CD4-positive, alpha-beta T cell treated with Interleukin-12 subunit alpha and Interleukin-12 subunit beta, for 1 hour (primary cell): ENCODE measurements at regions not wholly inside any gene's neighbourhood (a gene's known extent, or its start where the extent isn't known, plus 50 kb on each side); places are given as distances from the start of the nearest gene placed in this dataset.

Experiments
- DNase-seq: peaks from one replicate; pipeline ENCODE4 v3.0.0-alpha.2; 2020

DNA sequence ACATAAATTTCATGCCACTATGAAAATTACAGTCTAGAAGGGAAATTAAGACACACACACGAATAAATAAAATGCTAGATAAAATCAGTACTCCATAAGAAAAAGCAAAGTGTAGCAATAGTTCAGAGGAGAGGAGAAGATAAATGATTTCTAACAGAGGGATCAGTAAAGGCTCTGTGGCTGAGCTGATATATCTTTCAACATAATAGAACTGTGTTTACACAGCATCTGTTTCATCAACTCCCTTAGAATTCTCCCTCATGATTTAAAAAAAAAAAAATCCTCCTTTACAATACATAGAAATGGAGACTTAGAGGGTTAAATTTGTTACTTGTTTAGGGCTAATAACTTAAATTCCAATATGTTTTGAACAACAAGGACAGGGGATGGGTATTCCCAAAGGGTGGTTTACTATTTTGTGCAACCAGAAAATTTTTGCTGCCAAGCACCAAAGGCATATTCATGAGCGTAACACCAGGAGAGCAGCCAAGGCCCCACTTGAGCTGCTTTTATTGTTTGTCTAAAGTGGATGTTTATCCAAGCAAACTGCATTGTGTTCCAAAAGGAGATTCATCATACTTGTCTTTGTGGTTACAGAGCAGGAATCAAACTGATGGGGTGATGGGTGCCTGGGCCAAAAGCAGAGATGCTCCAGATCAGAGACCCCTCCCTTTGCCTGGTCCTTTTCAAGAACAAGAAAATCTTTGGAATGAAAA is 162.7 kb downstream of the BMP4 start:
- no peak for DNase-seq

DNA sequence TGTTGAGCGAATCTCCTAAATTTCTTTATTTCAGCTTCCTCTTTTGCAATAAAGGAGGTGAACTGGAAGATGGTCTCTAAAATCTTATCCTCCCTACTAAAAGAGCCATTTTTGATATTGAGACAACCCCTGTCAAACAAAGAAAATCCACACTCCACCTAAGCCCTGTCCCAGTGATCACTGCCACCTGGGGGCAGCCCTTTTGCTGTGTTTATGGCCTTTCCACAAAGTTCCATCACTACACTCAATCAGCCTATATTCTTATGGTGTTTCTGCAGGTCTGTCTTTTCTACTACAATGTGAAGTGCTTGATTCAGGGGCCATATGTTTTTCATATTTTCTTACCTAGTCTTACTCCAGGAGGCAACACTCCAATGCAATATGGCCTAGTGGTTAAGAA is 163.7 kb downstream of the BMP4 start:
- DNase-seq: no peak

DNA sequence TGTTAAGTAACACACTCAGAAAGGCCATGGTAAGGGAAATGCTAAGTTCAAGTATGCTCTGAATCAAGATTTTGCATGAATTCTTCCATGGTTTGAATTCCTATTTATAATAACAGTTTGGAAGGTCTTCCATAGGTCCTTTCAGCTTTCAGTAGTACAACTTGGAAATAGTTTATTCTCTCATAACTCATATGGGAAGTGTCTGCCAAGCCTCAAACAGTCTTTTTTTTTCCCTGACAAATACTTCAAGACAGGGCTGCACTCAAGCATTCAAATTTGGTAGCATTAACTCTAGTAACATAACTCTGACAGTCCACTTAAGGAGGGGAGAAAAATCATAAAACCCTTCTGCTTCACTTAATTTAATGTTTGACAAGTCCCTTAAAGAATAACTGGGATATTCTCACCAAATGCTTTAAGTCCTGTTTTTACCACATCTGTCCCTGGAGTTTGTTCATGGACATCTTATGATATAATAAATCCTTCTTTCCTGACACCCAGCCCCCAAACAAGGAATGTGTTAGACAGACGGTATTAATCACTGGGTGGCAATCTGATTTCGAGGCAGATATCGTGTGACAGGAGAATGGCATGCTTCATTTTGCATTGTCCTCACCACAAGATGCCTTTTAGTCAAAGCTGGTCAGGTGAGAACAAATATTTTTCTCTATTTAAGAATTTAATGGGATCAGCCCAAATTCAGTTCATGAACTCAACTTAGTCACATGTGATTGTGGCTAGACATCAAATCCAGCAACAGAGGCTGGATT is 165.7 kb downstream of the BMP4 start:
- no peak for DNase-seq

DNA sequence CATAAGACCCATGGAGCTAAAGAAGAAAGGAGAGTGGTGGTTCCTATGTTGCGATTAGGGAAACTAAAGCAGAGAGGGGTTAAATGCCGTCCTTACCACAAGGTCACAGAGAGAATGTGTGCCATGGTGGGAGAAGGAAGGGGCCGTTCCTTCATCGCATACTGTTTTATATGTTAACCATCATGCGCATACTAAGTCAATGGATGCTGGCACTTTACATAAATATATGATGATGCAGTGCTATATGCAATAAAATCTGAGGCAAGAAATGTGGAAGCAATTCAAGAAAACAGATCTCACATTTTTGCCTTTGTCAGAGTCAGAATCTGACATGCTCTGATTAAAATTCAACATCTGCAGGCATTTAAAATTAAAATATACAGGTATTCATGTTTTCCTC is 168.1 kb downstream of the BMP4 start:
- no peak for DNase-seq

DNA sequence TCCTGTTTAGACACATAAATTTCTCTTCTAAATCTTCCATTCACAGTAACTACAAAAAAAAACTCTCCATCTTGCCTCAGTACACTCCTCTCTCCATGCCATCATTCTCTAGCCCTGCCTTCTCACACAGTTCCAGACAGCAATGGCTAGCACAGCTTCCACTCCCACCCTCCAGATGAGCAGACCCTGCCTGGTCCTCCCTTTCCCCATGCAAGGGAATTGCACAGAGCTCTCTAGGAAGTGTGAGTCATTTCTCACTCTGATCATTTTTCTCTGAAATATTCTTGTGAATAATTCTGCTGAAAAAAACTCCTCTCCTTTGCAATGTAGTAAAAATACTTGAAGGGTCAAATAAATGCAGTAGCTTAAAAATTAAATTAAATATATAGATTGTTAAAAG is 170.6 kb downstream of the BMP4 start:
- DNase-seq: no peak

DNA sequence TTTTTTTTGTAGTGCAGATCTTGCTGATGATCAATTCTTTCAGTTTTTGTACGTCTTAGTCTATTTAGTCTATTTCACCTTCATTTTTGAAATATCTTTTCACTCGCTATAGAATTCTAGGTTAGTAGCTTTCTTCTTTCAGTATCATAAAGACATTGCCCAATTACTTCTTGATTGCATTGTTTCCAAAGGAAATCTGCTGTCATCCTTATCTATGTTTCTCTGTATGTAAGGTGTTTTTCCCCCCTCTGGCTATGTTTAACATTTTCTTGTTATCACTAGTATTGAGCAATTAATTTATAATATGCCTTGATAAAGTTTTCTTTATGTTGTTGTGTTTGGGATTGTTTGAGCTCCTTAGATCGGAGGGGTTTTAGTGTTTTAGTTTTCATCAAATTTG is 171.9 kb downstream of the BMP4 start:
- DNase-seq: no peak

- no peak for DNase-seq
Observed at GRCh38 chr14:53783256-53783655, 173.4 kb downstream of the BMP4 start.

- no peak for DNase-seq
Observed at GRCh38 chr14:53780051-53780555, 176.5 kb downstream of the BMP4 start.

DNA sequence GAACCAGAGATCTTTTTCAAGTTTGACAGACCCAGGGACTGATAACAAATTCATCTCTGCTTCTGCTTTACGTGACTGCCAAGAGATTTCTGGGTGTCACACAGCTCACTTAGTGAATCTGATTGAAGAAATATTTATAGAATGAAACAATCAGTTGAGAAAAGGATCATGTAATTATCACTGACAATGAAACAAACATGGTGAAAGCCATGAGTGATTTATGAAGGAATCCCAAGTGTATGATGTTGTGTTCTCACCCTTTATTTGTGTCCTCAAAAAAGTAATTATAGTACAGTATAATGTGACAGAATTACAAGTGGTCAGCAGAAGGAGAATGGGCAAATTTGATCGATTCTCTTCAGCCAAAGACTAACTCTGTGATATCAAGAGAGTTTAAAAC is 177.3 kb downstream of the BMP4 start:
- DNase-seq: no peak

DNA sequence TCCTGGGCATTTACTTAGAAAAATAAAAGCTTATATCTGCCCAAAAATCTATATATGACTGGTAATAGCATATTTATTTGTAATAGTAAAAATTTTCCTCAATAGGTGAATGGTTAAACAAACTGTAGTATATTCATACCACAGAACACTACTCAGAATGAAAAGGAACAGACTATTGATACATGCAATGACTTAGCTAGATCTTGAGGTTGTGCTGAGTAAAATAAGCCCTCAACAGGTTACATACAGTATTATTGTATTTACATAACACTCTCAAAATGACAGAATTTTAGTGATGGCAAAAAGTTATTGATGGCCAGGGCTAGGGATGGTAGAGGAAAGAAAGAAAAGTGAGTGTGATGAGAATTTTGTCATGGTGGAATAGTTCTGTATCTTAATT is 178.4 kb downstream of the BMP4 start:
- no peak for DNase-seq

- DNase-seq: no peak
Observed at GRCh38 chr14:53772936-53773335, 183.7 kb downstream of the BMP4 start.

GRCh38 chr14:53767566-53767965 is 189.1 kb downstream of the BMP4 start:
- DNase-seq: no peak

DNA sequence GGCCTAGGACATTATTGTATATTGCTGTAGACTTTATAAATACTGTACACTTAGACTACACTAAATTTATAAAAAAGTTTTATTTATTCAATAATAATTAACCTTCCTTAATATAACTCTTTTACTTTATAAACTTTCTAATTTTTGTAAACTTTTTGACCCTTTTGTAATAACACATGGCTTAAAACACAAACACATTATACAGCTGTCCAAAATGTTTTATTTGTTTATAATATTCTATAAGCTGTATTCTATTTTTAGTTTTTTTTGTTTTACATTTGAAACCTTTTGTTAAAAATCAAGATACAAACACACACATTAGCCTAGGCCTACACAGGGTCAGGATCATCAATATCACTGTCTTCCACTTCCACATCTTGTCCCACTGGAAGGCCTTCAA is 190.0 kb downstream of the BMP4 start:
- DNase-seq: no peak

DNA sequence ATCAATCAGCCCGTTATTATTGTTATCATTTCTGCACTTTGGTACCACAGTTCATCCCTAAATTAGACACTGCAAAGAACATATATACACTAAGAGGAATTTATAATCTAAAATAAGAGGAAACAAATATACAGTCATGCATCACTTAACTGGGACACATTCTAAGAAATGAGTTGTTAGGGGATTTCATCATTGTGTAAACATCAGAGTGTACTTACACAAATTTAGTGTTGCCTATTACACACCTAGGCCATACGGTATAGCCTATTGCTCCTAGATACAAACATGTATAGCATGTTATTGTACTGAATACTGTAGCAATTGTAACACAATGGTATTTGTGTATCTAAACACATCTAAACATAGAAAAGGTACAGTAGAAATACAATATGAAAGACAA is 190.5 kb downstream of the BMP4 start:
- no peak for DNase-seq

GRCh38 chr14:53764846-53765245 is 191.8 kb downstream of the BMP4 start:
- DNase-seq: no peak

GRCh38 chr14:53758141-53758540 is 198.5 kb downstream of the BMP4 start:
- DNase-seq: no peak

GRCh38 chr14:53757732-53758131 is 198.9 kb downstream of the BMP4 start:
- no peak for DNase-seq

DNA sequence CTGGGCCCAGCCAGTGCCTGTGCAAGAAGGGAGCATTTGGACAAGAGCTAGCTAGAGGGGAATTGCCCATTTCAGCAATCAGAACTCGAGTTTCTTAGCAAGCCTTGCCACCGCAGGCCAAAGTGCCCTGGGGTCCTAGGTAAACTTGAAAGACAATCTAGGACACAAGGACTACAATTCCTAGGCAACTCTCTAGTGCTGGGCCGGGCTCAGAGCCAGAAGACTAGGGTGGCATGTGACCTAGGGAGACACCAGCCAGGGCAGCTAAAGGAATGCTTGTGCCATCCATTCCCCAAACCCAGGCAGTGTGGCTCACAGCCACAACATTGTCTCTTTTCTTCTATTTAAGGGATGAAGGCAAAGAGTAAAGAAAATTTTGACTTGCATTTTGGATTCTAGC is 205.0 kb downstream of the BMP4 start:
- DNase-seq: no peak

- DNase-seq: no peak
Observed at GRCh38 chr14:53748691-53749090, 207.9 kb downstream of the BMP4 start.

DNA sequence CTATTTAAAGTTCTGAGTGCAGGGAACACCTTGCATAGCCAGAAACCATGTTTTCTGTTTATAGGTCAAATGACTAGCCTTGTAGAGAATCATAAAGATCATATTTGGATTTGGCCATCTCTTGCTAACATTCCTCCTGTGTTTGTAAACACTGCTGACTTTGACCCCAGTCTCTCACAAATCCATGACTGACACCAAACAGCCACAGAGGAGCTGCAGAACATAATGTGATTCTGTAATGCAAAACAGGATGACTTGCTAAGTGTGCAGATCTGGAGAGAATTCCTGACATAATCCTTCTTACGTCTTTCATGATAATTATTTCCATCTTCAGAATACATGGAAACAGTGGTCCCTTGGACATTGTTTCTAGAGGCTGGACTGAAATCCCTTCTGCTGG is 211.8 kb downstream of the BMP4 start:
- no peak for DNase-seq

GRCh38 chr14:53743371-53743770 is 213.3 kb downstream of the BMP4 start:
- no peak for DNase-seq

DNA sequence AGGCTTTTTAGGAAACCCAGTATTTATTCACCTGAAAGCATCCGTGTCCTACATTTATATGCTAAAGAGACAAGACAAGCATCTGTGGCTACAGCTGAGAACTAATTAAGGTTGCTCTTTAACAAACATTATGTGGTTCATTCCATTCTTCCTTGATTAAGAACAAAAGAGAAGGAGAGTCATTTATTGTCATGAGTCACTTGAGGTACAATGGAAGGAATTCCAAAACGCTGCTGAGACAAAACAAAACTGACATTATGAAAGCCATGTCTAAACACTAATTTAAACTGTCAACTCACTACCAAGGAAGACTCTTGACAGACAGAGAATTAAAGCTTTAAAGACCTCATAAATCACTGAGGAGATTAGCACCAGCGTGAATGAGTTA is 214.4 kb downstream of the BMP4 start:
- DNase-seq: no peak

GRCh38 chr14:53741479-53742232 is 215.0 kb downstream of the BMP4 start:
- no peak for DNase-seq

- DNase-seq: no peak
Observed at GRCh38 chr14:53740570-53740969, 216.1 kb downstream of the BMP4 start.
